LNCAP (cell line): ENCODE measurements at regions not wholly inside any gene's neighbourhood (a gene's known extent, or its start where the extent isn't known, plus 50 kb on each side); places are given as distances from the start of the nearest gene placed in this dataset.

Experiments used
- CTCF ChIP-seq: fragments of 450-650 bp; IDR thresholded peaks from 2 replicates; pipeline ENCODE4 v1.5.1; 2017; ENCODE audit warnings: mild to moderate bottlenecking

GRCh38 chr3:139251529-139251928 is 92.3 kb upstream of the MRPS22 start:
- TF ChIP-seq CTCF, result no peak

- no peak for TF ChIP-seq CTCF
These were observed 91.1 kb upstream of the MRPS22 start for GRCh38 chr3:139252719-139253118.

GRCh38 chr3:139258276-139258675 is 85.5 kb upstream of the MRPS22 start:
- TF ChIP-seq CTCF, result no peak

- no peak for TF ChIP-seq CTCF
These were observed 84.4 kb upstream of the MRPS22 start for GRCh38 chr3:139259398-139259797.

GRCh38 chr3:139260041-139260486 is 83.8 kb upstream of the MRPS22 start:
- TF ChIP-seq CTCF, result no peak

- no peak for TF ChIP-seq CTCF
These were observed 82.8 kb upstream of the MRPS22 start for GRCh38 chr3:139260793-139261736.

- no peak for TF ChIP-seq CTCF
These were observed 81.8 kb upstream of the MRPS22 start for GRCh38 chr3:139261754-139262586.
